ENCODE measurements at regions not wholly inside any gene's neighbourhood (a gene's known extent, or its start where the extent isn't known, plus 50 kb on each side); places are given as distances from the start of the nearest gene placed in this dataset.

GRCh38 chr4:42824278-42824977 is 68.1 kb upstream of the GRXCR1 start:
- Histone ChIP-seq H2BK120ac (ENCODE audit: low read depth, low read length) (no peak overlapping the region), H2AFZ (replicated peaks; ENCODE audit: low read length, poor library complexity) (no peak overlapping the region), H3K56ac (ENCODE audit: extremely low read depth, insufficient read depth, low read length) (no peak overlapping the region), H2AK5ac (ENCODE audit: low read depth, low read length) (no peak overlapping the region), H3K27ac (ENCODE audit: insufficient read depth, low read length) (no peak overlapping the region), H4K8ac (ENCODE audit: low read depth in 2 of 2, low read length in 2 of 2) (no peak overlapping the region), H3K9me1 (ENCODE audit: insufficient read depth, low read length) (no peaks in the 10 kb centered on the region), H3K18ac (ENCODE audit: low read depth, low read length) (no peak overlapping the region), H3K36me3 (ENCODE audit: control insufficient read depth, insufficient read depth, low read length) (no peaks in the 10 kb centered on the region), H3K23ac (ENCODE audit: low read depth, low read length) (no peak overlapping the region), H3K9me3 (ENCODE audit: control insufficient read depth, insufficient read depth, low read length) (peaks cover 5% of the 10 kb centered on the region; the same call in 1 of the 2 replicates), H3K27me3 (ENCODE audit: control insufficient read depth, insufficient read depth, low read length) (no peaks in the 10 kb centered on the region), H3K9ac (ENCODE audit: low read depth, low read length) (no peak overlapping the region), H2BK5ac (ENCODE audit: low read depth, low read length, poor library complexity, severe bottlenecking) (no peak overlapping the region), H2BK20ac (ENCODE audit: low read depth, low read length) (no peak overlapping the region), H3K4me3 (ENCODE audit: insufficient read depth, low read depth, low read length) (no peak overlapping the region), H3K79me1 (ENCODE audit: low read depth in 1 of 2, low read length in 2 of 2) (no peaks in the 10 kb centered on the region), H3K14ac (replicated peaks; ENCODE audit: low read depth, low read length) (no peak overlapping the region), H3K4ac (ENCODE audit: low read depth, low read length) (no peak overlapping the region), H2BK15ac (ENCODE audit: low read depth, low read length) (no peak overlapping the region), H4K91ac (ENCODE audit: insufficient read depth, low read depth, low read length) (no peak overlapping the region), H4K20me1 (ENCODE audit: insufficient read depth, low read length) (no peaks in the 10 kb centered on the region), H4K5ac (ENCODE audit: low read depth, low read length) (no peak overlapping the region), H3K4me2 (ENCODE audit: low read depth, low read length) (no peak overlapping the region), H2AK9ac (replicated peaks; ENCODE audit: low read depth, low read length, poor library complexity) (no peak overlapping the region), H3K4me1 (ENCODE audit: control insufficient read depth, insufficient read depth, low read length) (no peaks in the 10 kb centered on the region)
- POLR2A ChIA-PET (ENCODE audit: unreplicated experiment) = no interaction called here
- WGBS, 2 experiments (ENCODE audit: extremely low coverage in 2 of 2, insufficient read length in 1 of 2) = no CpG with 5 or more reads among the region's 1 CpG
- intact Hi-C loops (cut with micrococcal nuclease) (no loop called here), in situ Hi-C loops (cut with MboI; ENCODE audit: low sequenced_read_pairs) (no loop called here), dilution Hi-C loops (cut with HindIII; ENCODE audit: low sequenced_read_pairs, unreplicated experiment) (no loop called here)
- DNase-seq = no peak
- ATAC-seq (ENCODE audit: low read depth) = no peak
- no TSS peak for BruUV-seq (replicated peaks)
- TF ChIP-seq MAFK (IDR thresholded peaks at IDR 0.05; ENCODE audit: low read depth, low read length) (no peak), RCOR1 (IDR thresholded peaks at IDR 0.05; ENCODE audit: insufficient replicate concordance, low read length) (no peak), CEBPB (IDR thresholded peaks at IDR 0.05; ENCODE audit: low read depth, low read length) (no peak), RFX5 (IDR thresholded peaks at IDR 0.05; ENCODE audit: low read depth, low read length) (no peak), MXI1 (IDR thresholded peaks at IDR 0.05; ENCODE audit: borderline replicate concordance, low read depth, low read length) (no peak), ELK1 (IDR thresholded peaks at IDR 0.05; ENCODE audit: borderline replicate concordance, low read depth, low read length) (no peak)
- CTCF ChIA-PET = no interaction called here

Measured in IMR-90 (cell line).